ENCODE measurements at regions not wholly inside any gene's neighbourhood (a gene's known extent, or its start where the extent isn't known, plus 50 kb on each side); places are given as distances from the start of the nearest gene placed in this dataset.

- no peak overlapping the region for H3K27ac ChIP-seq (ENCODE audit: low read depth, low read length, poor library complexity, severe bottlenecking)
- no peaks in the 10 kb centered on the region for H3K9me3 ChIP-seq (ENCODE audit: low read depth, low read length, poor library complexity, severe bottlenecking)
- BruUV-seq (replicated peaks) = no TSS peak
- no peaks in the 10 kb centered on the region for H3K36me3 ChIP-seq (ENCODE audit: insufficient read depth, low read length, poor library complexity, severe bottlenecking)
- H3K4me1 ChIP-seq (ENCODE audit: insufficient read depth, low read length, poor library complexity, severe bottlenecking) = no peaks in the 10 kb centered on the region
- ChIA-PET POLR2A (ENCODE audit: low non-redundant PET) (no interaction called here), CTCF (no interaction called here)
- DNase-seq (ENCODE audit: low spot score) = no peak
- no peak for TF ChIP-seq EZH2 (IDR thresholded peaks at IDR 0.05; ENCODE audit: borderline replicate concordance, low read depth, low read length, poor library complexity, severe bottlenecking)
- no peak for TF ChIP-seq CTCF (conservative IDR thresholded peaks at IDR 0.05; ENCODE audit: low read depth, low read length)
- intact Hi-C loops (cut with micrococcal nuclease; ENCODE audit: unreplicated experiment) = no loop called here
- peaks cover 35% of the 10 kb centered on the region for H3K27me3 ChIP-seq (replicated peaks; ENCODE audit: insufficient read depth, low read depth, low read length, poor library complexity)
- H3K4me3 ChIP-seq (ENCODE audit: low read depth, low read length, poor library complexity, severe bottlenecking) = no peak overlapping the region
These were observed 230.3 kb downstream of the CENPF start for GRCh38 chr1:214833178-214833756.

- Histone ChIP-seq H3K36me3 (ENCODE audit: insufficient read depth, low read length, poor library complexity, severe bottlenecking) (no peaks in the 10 kb centered on the region), H3K4me3 (ENCODE audit: low read depth, low read length, poor library complexity, severe bottlenecking) (no peak overlapping the region), H3K27ac (ENCODE audit: low read depth, low read length, poor library complexity, severe bottlenecking) (no peak overlapping the region), H3K4me1 (ENCODE audit: insufficient read depth, low read length, poor library complexity, severe bottlenecking) (no peaks in the 10 kb centered on the region), H3K9me3 (ENCODE audit: low read depth, low read length, poor library complexity, severe bottlenecking) (no peaks in the 10 kb centered on the region), H3K27me3 (replicated peaks; ENCODE audit: insufficient read depth, low read depth, low read length, poor library complexity) (peaks cover 60% of the 10 kb centered on the region)
- DNase-seq (ENCODE audit: low spot score) = no peak
- TF ChIP-seq EZH2 (IDR thresholded peaks at IDR 0.05; ENCODE audit: borderline replicate concordance, low read depth, low read length, poor library complexity, severe bottlenecking) (no peak), CTCF (conservative IDR thresholded peaks at IDR 0.05; ENCODE audit: low read depth, low read length) (no peak)
- BruUV-seq (replicated peaks) = no TSS peak
- POLR2A ChIA-PET (ENCODE audit: low non-redundant PET) = no interaction called here
- CTCF ChIA-PET = no interaction called here
- intact Hi-C loops (cut with micrococcal nuclease; ENCODE audit: unreplicated experiment) = no loop called here
These were observed 234.4 kb downstream of the CENPF start for GRCh38 chr1:214837376-214837775.

GRCh38 chr1:214838351-214838750 is 235.4 kb downstream of the CENPF start:
- TF ChIP-seq EZH2 (IDR thresholded peaks at IDR 0.05; ENCODE audit: borderline replicate concordance, low read depth, low read length, poor library complexity, severe bottlenecking) = no peak
- no peak for TF ChIP-seq CTCF (conservative IDR thresholded peaks at IDR 0.05; ENCODE audit: low read depth, low read length)
- no peak overlapping the region for H3K4me3 ChIP-seq (ENCODE audit: low read depth, low read length, poor library complexity, severe bottlenecking)
- H3K36me3 ChIP-seq (ENCODE audit: insufficient read depth, low read length, poor library complexity, severe bottlenecking) = no peaks in the 10 kb centered on the region
- ChIA-PET POLR2A (ENCODE audit: low non-redundant PET) (no interaction called here), CTCF (no interaction called here)
- no peaks in the 10 kb centered on the region for H3K4me1 ChIP-seq (ENCODE audit: insufficient read depth, low read length, poor library complexity, severe bottlenecking)
- H3K27ac ChIP-seq (ENCODE audit: low read depth, low read length, poor library complexity, severe bottlenecking) = no peak overlapping the region
- intact Hi-C loops (cut with micrococcal nuclease; ENCODE audit: unreplicated experiment) = no loop called here
- DNase-seq (ENCODE audit: low spot score) = no peak
- no peaks in the 10 kb centered on the region for H3K9me3 ChIP-seq (ENCODE audit: low read depth, low read length, poor library complexity, severe bottlenecking)
- no TSS peak for BruUV-seq (replicated peaks)
- peaks cover 68% of the 10 kb centered on the region for H3K27me3 ChIP-seq (replicated peaks; ENCODE audit: insufficient read depth, low read depth, low read length, poor library complexity)
